ENCODE measurements at regions not wholly inside any gene's neighbourhood (a gene's known extent, or its start where the extent isn't known, plus 50 kb on each side); places are given as distances from the start of the nearest gene placed in this dataset.

- H3K27ac ChIP-seq (ENCODE audit: low read depth in 1 of 2, low read length in 1 of 2): no peak overlapping the region
- DNase-seq (no peak), ATAC-seq (ENCODE audit: insufficient read depth, low FRiP score) (no peak)
- H3K9me3 ChIP-seq (ENCODE audit: control insufficient read depth in 4 of 4, insufficient read depth in 3 of 4, low read length in 3 of 4): peaks cover 0 to 2% (median 0%) of the 10 kb centered on the region in 4 donors
- H3K27me3 ChIP-seq (ENCODE audit: control insufficient read depth in 3 of 3, insufficient read depth in 3 of 3, low read length in 2 of 3): no peaks in the 10 kb centered on the region
- peaks cover 1 to 36% (median 17%) of the 10 kb centered on the region in 5 donors for H3K4me1 ChIP-seq (ENCODE audit: control insufficient read depth in 5 of 5, insufficient read depth in 5 of 5, low read length in 5 of 5)
- H3K4me3 ChIP-seq: no peak overlapping the region
- 79 to 88% methylated on average over 6 of the region's 6 CpGs for WGBS, 2 donors
- TF ChIP-seq, protein P1, sequence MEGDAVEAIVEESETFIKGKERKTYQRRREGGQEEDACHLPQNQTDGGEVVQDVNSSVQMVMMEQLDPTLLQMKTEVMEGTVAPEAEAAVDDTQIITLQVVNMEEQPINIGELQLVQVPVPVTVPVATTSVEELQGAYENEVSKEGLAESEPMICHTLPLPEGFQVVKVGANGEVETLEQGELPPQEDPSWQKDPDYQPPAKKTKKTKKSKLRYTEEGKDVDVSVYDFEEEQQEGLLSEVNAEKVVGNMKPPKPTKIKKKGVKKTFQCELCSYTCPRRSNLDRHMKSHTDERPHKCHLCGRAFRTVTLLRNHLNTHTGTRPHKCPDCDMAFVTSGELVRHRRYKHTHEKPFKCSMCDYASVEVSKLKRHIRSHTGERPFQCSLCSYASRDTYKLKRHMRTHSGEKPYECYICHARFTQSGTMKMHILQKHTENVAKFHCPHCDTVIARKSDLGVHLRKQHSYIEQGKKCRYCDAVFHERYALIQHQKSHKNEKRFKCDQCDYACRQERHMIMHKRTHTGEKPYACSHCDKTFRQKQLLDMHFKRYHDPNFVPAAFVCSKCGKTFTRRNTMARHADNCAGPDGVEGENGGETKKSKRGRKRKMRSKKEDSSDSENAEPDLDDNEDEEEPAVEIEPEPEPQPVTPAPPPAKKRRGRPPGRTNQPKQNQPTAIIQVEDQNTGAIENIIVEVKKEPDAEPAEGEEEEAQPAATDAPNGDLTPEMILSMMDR (IDR thresholded peaks at IDR 0.05; ENCODE audit: control extremely low read depth, extremely low read depth): no peak
- no peaks in the 10 kb centered on the region for H3K36me3 ChIP-seq (ENCODE audit: control insufficient read depth in 4 of 4, insufficient read depth in 4 of 4, low read length in 4 of 4)
- no peak overlapping the region for H3K9ac ChIP-seq (ENCODE audit: insufficient read depth in 1 of 2, low read length in 2 of 2)
Measured at GRCh38 chr6:14453712-14454472, 336.3 kb downstream of the CD83 start.

DNA sequence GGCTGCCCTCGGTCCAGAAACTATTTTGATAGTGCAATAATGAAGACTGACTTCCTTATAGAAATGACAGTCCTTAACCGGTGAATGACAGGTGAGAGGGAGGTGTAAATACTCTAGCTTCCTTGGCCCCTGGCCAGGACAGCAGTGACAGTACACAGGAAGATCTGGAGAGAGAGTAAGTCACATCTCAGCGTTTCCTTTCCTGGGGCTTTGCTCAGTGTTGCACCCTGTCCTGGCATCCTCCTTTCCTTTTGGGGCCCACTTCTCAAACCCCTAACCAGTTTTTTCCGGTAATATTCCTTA is 336.9 kb downstream of the CD83 start:
- H3K27me3 ChIP-seq (ENCODE audit: control insufficient read depth in 3 of 3, insufficient read depth in 3 of 3, low read length in 2 of 3): no peaks in the 10 kb centered on the region
- H3K9me3 ChIP-seq (ENCODE audit: control insufficient read depth in 4 of 4, insufficient read depth in 3 of 4, low read length in 3 of 4): no peaks in the 10 kb centered on the region
- H3K4me3 ChIP-seq: no peak overlapping the region
- no peak overlapping the region for H3K27ac ChIP-seq (ENCODE audit: low read depth in 1 of 2, low read length in 1 of 2)
- WGBS, 2 donors: 38 to 66% methylated on average over 4 of the region's 4 CpGs
- TF ChIP-seq, protein P1 (IDR thresholded peaks at IDR 0.05; ENCODE audit: control extremely low read depth, extremely low read depth): no peak
- H3K36me3 ChIP-seq (ENCODE audit: control insufficient read depth in 4 of 4, insufficient read depth in 4 of 4, low read length in 4 of 4): no peaks in the 10 kb centered on the region
- no peak for ATAC-seq (ENCODE audit: insufficient read depth, low FRiP score)
- no peak overlapping the region for H3K9ac ChIP-seq (ENCODE audit: insufficient read depth in 1 of 2, low read length in 2 of 2)
- H3K4me1 ChIP-seq (ENCODE audit: control insufficient read depth in 5 of 5, insufficient read depth in 5 of 5, low read length in 5 of 5): peaks cover 1 to 33% (median 12%) of the 10 kb centered on the region in 5 donors
- DNase-seq: no peak

DNA sequence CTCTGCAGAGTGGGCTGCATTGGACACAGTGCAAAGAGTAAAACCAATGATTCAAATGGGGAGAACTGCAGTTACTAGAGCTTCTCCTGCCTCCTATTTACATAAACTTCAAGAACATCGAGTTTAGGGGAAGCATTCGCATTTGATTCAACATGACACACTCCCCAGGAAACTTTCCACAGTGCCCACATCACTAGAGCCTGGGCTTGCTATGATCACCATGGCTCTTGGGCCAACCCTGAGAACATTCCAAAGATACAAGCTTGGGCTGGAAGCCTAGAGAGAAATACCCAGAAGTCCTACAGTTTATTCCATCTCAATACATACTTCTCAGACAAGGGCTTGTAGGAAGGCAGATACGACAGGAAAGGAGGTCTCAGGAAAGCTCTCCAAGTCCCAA is 337.9 kb downstream of the CD83 start:
- Histone ChIP-seq H3K4me1 (ENCODE audit: control insufficient read depth in 5 of 5, insufficient read depth in 5 of 5, low read length in 5 of 5) (peaks cover 1 to 23% (median 11%) of the 10 kb centered on the region in 5 donors), H3K27me3 (ENCODE audit: control insufficient read depth in 3 of 3, insufficient read depth in 3 of 3, low read length in 2 of 3) (no peaks in the 10 kb centered on the region)
- ATAC-seq (ENCODE audit: insufficient read depth, low FRiP score): no peak

More for the DNA sequence above, 337.9 kb downstream of the CD83 start:
- no peak for DNase-seq
- Histone ChIP-seq H3K36me3 (ENCODE audit: control insufficient read depth in 4 of 4, insufficient read depth in 4 of 4, low read length in 4 of 4) (no peaks in the 10 kb centered on the region), H3K27ac (ENCODE audit: low read depth in 1 of 2, low read length in 1 of 2) (no peak overlapping the region), H3K9ac (ENCODE audit: insufficient read depth in 1 of 2, low read length in 2 of 2) (no peak overlapping the region), H3K4me3 (no peak overlapping the region), H3K9me3 (ENCODE audit: control insufficient read depth in 4 of 4, insufficient read depth in 3 of 4, low read length in 3 of 4) (no peaks in the 10 kb centered on the region)
- TF ChIP-seq, protein P1 (IDR thresholded peaks at IDR 0.05; ENCODE audit: control extremely low read depth, extremely low read depth): no peak
- WGBS, 2 donors: 72% methylated on average over 3 of the region's 3 CpGs
